IMR-90 (cell line): ENCODE measurements at regions not wholly inside any gene's neighbourhood (a gene's known extent, or its start where the extent isn't known, plus 50 kb on each side); places are given as distances from the start of the nearest gene placed in this dataset.

Source experiments
- CEBPB ChIP-seq: IDR thresholded peaks from 2 replicates; pipeline ENCODE4 v1.6.1; 2012; ENCODE audit warnings: low read depth, low read length, improper control_type of control experiment
- CTCF ChIP-seq: conservative IDR thresholded peaks from 2 replicates; pipeline ENCODE4 v1.5.1; 2012; ENCODE audit warnings: mild to moderate bottlenecking, low read depth, low read length, improper control_type of control experiment
- FOS ChIP-seq: fragments of 150-350 bp; IDR thresholded peaks from 2 replicates; pipeline ENCODE4 v1.6.1; 2016; ENCODE audit warnings: low read depth, low read length
- MAZ ChIP-seq: IDR thresholded peaks from 2 replicates; pipeline ENCODE4 v1.6.1; 2012; ENCODE audit warnings: low read depth, mild to moderate bottlenecking, low read length, improper control_type of control experiment, moderate library complexity, borderline replicate concordance
- MXI1 ChIP-seq: IDR thresholded peaks from 2 replicates; pipeline ENCODE4 v1.6.1; 2012; ENCODE audit warnings: low read depth, mild to moderate bottlenecking, low read length, moderate library complexity, borderline replicate concordance
- NFE2L2 ChIP-seq: fragments of 150-350 bp; IDR thresholded peaks from 2 replicates; pipeline ENCODE4 v1.6.1; 2016; ENCODE audit warnings: low read depth, mild to moderate bottlenecking, low read length
- POLR2A ChIP-seq: IDR thresholded peaks from 2 replicates; pipeline ENCODE4 v1.6.1; 2012; ENCODE audit warnings: mild to moderate bottlenecking, low read depth, low read length
- RAD21 ChIP-seq: IDR thresholded peaks from 2 replicates; pipeline ENCODE4 v1.6.1; 2012; ENCODE audit warnings: low read length, improper control_type of control experiment
- RCOR1 ChIP-seq: IDR thresholded peaks from 2 replicates; pipeline ENCODE4 v1.6.1; 2012; ENCODE audit warnings: mild to moderate bottlenecking, low read length, improper control_type of control experiment; ENCODE audit not compliant: insufficient replicate concordance
- SMC3 ChIP-seq: fragments of 150-350 bp; IDR thresholded peaks from 2 replicates; pipeline ENCODE4 v1.6.1; 2016; ENCODE audit warnings: low read depth, mild to moderate bottlenecking, antibody characterized with exemption, low read length, moderate library complexity
- USF2 ChIP-seq: fragments of 150-350 bp; IDR thresholded peaks from 2 replicates; pipeline ENCODE4 v1.6.1; 2017; ENCODE audit warnings: mild to moderate bottlenecking, antibody characterized with exemption, low read length, low read depth

- no peak for TF ChIP-seq CTCF
- TF ChIP-seq POLR2A, result no peak
- no peak for TF ChIP-seq RAD21
- TF ChIP-seq SMC3, result no peak
- TF ChIP-seq CEBPB, result no peak
- no peak for TF ChIP-seq USF2
- TF ChIP-seq NFE2L2, result no peak
- TF ChIP-seq MAZ, result no peak
- TF ChIP-seq MXI1, result no peak
- TF ChIP-seq RCOR1, result no peak
- no peak for TF ChIP-seq FOS
These were observed 171.0 kb downstream of the TFAP2C start for GRCh38 chr20:56800088-56800487.
